Neuron (in vitro differentiated cells): ENCODE measurements at regions not wholly inside any gene's neighbourhood (a gene's known extent, or its start where the extent isn't known, plus 50 kb on each side); places are given as distances from the start of the nearest gene placed in this dataset.
"Not testable (repeated sequence)": the region's sequence is repeated elsewhere in the genome, so short reads cannot be mapped to it uniquely, and the experiment has no call there.

Experiments
- H2AFZ ChIP-seq: one replicate; pipeline ENCODE4 v1.6.1; 2013; ENCODE audit warnings: low read depth, mild to moderate bottlenecking, inconsistent platforms, low read length, moderate library complexity
- H3K27me3 ChIP-seq: one replicate; pipeline ENCODE4 v1.6.1; 2013; ENCODE audit warnings: low read length; ENCODE audit not compliant: insufficient read depth
- H3K36me3 ChIP-seq: one replicate; pipeline ENCODE4 v1.6.1; 2013; ENCODE audit warnings: low read length; ENCODE audit not compliant: insufficient read depth
- H3K4me1 ChIP-seq: one replicate; pipeline ENCODE4 v1.6.1; 2013; ENCODE audit warnings: low read length; ENCODE audit not compliant: insufficient read depth
- H3K4me3 ChIP-seq: 2 replicates; pipeline ENCODE4 v1.5.1; 2013; ENCODE audit warnings: mild to moderate bottlenecking, low read length, moderate library complexity
- H3K9me3 ChIP-seq: one replicate; pipeline ENCODE4 v1.6.1; 2013; ENCODE audit warnings: low read length

- H3K4me1 ChIP-seq, result no peaks in the 10 kb centered on the region
- no peaks in the 10 kb centered on the region for H3K27me3 ChIP-seq
- H2AFZ ChIP-seq, result no peak overlapping the region
- H3K36me3 ChIP-seq, result no peaks in the 10 kb centered on the region
- no peak overlapping the region for H3K4me3 ChIP-seq
- no peaks in the 10 kb centered on the region for H3K9me3 ChIP-seq
These were observed 221.5 kb downstream of the ZIC4 start for GRCh38 chr3:147184794-147185193.

GRCh38 chr3:147173257-147173656 lies 233.1 kb downstream of the ZIC4 start:
- H3K36me3 ChIP-seq, result no peaks in the 10 kb centered on the region
- no peaks in the 10 kb centered on the region for H3K4me1 ChIP-seq
- no peaks in the 10 kb centered on the region for H3K27me3 ChIP-seq
- no peaks in the 10 kb centered on the region for H3K9me3 ChIP-seq
- H2AFZ ChIP-seq, result no peak overlapping the region
- H3K4me3 ChIP-seq, result no peak overlapping the region

GRCh38 chr3:147162743-147163142 lies 243.6 kb downstream of the ZIC4 start:
- no peak overlapping the region for H2AFZ ChIP-seq
- no peaks in the 10 kb centered on the region for H3K9me3 ChIP-seq
- no peaks in the 10 kb centered on the region for H3K27me3 ChIP-seq
- H3K4me3 ChIP-seq, result no peak overlapping the region
- H3K36me3 ChIP-seq, result no peaks in the 10 kb centered on the region
- H3K4me1 ChIP-seq, result no peaks in the 10 kb centered on the region

- no peak overlapping the region for H2AFZ ChIP-seq
- H3K36me3 ChIP-seq, result no peaks in the 10 kb centered on the region
- no peaks in the 10 kb centered on the region for H3K27me3 ChIP-seq
- H3K9me3 ChIP-seq, result no peaks in the 10 kb centered on the region
- no peak overlapping the region for H3K4me3 ChIP-seq
- H3K4me1 ChIP-seq, result no peaks in the 10 kb centered on the region
These were observed 244.5 kb downstream of the ZIC4 start for GRCh38 chr3:147161833-147162232.

GRCh38 chr3:147160984-147161383 lies 245.4 kb downstream of the ZIC4 start:
- Histone ChIP-seq H3K4me3 (no peak overlapping the region), H3K4me1 (no peaks in the 10 kb centered on the region), H2AFZ (no peak overlapping the region), H3K9me3 (no peaks in the 10 kb centered on the region), H3K36me3 (no peaks in the 10 kb centered on the region), H3K27me3 (no peaks in the 10 kb centered on the region)

- H3K4me3 ChIP-seq, result no peak overlapping the region
- H3K27me3 ChIP-seq, result no peaks in the 10 kb centered on the region
- no peaks in the 10 kb centered on the region for H3K9me3 ChIP-seq
- no peak overlapping the region for H2AFZ ChIP-seq
- no peaks in the 10 kb centered on the region for H3K36me3 ChIP-seq
- no peaks in the 10 kb centered on the region for H3K4me1 ChIP-seq
These were observed 247.2 kb downstream of the ZIC4 start for GRCh38 chr3:147159141-147159540.

- no peak overlapping the region for H3K4me3 ChIP-seq
- no peaks in the 10 kb centered on the region for H3K36me3 ChIP-seq
- no peak overlapping the region for H2AFZ ChIP-seq
- H3K4me1 ChIP-seq, result no peaks in the 10 kb centered on the region
- no peaks in the 10 kb centered on the region for H3K27me3 ChIP-seq
- H3K9me3 ChIP-seq, result peaks cover 2% of the 10 kb centered on the region
These were observed 248.7 kb downstream of the ZIC4 start for GRCh38 chr3:147157631-147158030.

GRCh38 chr3:147154988-147155387 lies 251.4 kb downstream of the ZIC4 start:
- H3K36me3 ChIP-seq, H2AFZ ChIP-seq, H3K9me3 ChIP-seq, H3K4me1 ChIP-seq, H3K4me3 ChIP-seq, H3K27me3 ChIP-seq: not testable (repeated sequence)

- no peaks in the 10 kb centered on the region for H3K4me1 ChIP-seq
- H3K27me3 ChIP-seq, result no peaks in the 10 kb centered on the region
- H3K4me3 ChIP-seq, result no peak overlapping the region
- H3K9me3 ChIP-seq, result peaks cover 2% of the 10 kb centered on the region
- no peak overlapping the region for H2AFZ ChIP-seq
- H3K36me3 ChIP-seq, result no peaks in the 10 kb centered on the region
These were observed 252.4 kb downstream of the ZIC4 start for GRCh38 chr3:147153830-147154539.

- no peaks in the 10 kb centered on the region for H3K27me3 ChIP-seq
- no peak overlapping the region for H3K4me3 ChIP-seq
- H3K36me3 ChIP-seq, result no peaks in the 10 kb centered on the region
- peaks cover 2% of the 10 kb centered on the region for H3K9me3 ChIP-seq
- H3K4me1 ChIP-seq, result no peaks in the 10 kb centered on the region
- H2AFZ ChIP-seq, result no peak overlapping the region
These were observed 253.9 kb downstream of the ZIC4 start for GRCh38 chr3:147152476-147152875.

- no peaks in the 10 kb centered on the region for H3K4me1 ChIP-seq
- H2AFZ ChIP-seq, result no peak overlapping the region
- no peaks in the 10 kb centered on the region for H3K36me3 ChIP-seq
- H3K27me3 ChIP-seq, result no peaks in the 10 kb centered on the region
- no peak overlapping the region for H3K4me3 ChIP-seq
- H3K9me3 ChIP-seq, result no peaks in the 10 kb centered on the region
These were observed 264.6 kb downstream of the ZIC4 start for GRCh38 chr3:147141516-147142288.

- Histone ChIP-seq H2AFZ (no peak overlapping the region), H3K4me3 (no peak overlapping the region), H3K4me1 (no peaks in the 10 kb centered on the region), H3K36me3 (no peaks in the 10 kb centered on the region), H3K9me3 (no peaks in the 10 kb centered on the region), H3K27me3 (no peaks in the 10 kb centered on the region)
These were observed 267.0 kb downstream of the ZIC4 start for GRCh38 chr3:147139341-147139740.

- Histone ChIP-seq H3K4me3 (no peak overlapping the region), H3K9me3 (peaks cover 9% of the 10 kb centered on the region), H3K27me3 (no peaks in the 10 kb centered on the region), H3K4me1 (no peaks in the 10 kb centered on the region), H3K36me3 (no peaks in the 10 kb centered on the region), H2AFZ (no peak overlapping the region)
These were observed 274.2 kb downstream of the ZIC4 start for GRCh38 chr3:147132168-147132567.
